Mesenchymal stem cell (in vitro differentiated cells and primary cell): ENCODE measurements at regions not wholly inside any gene's neighbourhood (a gene's known extent, or its start where the extent isn't known, plus 50 kb on each side); places are given as distances from the start of the nearest gene placed in this dataset.

ENCODE experiments used
- DNase-seq: peaks from one replicate; pipeline ENCODE4 v3.0.0-alpha.2; 2013
- H2AFZ ChIP-seq: one replicate; pipeline ENCODE4 v1.6.1; 2013; ENCODE audit warnings: low read depth, mild to moderate bottlenecking, control low read depth, inconsistent platforms, low read length, moderate library complexity
- H2AK5ac ChIP-seq: 2 replicates; pipeline ENCODE4 v1.6.1; 2013; ENCODE audit warnings: low read length, moderate library complexity, mild to moderate bottlenecking, inconsistent platforms; ENCODE audit not compliant: severe bottlenecking
- H2BK120ac ChIP-seq: one replicate; pipeline ENCODE4 v1.6.1; 2013; ENCODE audit warnings: low read depth, mild to moderate bottlenecking, inconsistent platforms, low read length, moderate library complexity
- H2BK12ac ChIP-seq, 2 experiments: one replicate each; pipeline ENCODE4 v1.6.1; 2013; ENCODE audit warnings: inconsistent platforms in 2 of 2, low read length in 2 of 2, mild to moderate bottlenecking in 2 of 2, moderate library complexity in 2 of 2, control low read depth in 1 of 2
- H2BK15ac ChIP-seq: one replicate; pipeline ENCODE4 v1.6.1; 2013; ENCODE audit warnings: mild to moderate bottlenecking, low read depth, inconsistent platforms; ENCODE audit not compliant: poor library complexity, severe bottlenecking
- H2BK5ac ChIP-seq: 2 replicates; pipeline ENCODE4 v1.6.1; 2013; ENCODE audit warnings: low read depth, mild to moderate bottlenecking, low read length, control low read depth, inconsistent platforms; ENCODE audit not compliant: poor library complexity, severe bottlenecking
- H3K14ac ChIP-seq, 2 experiments: one replicate each; pipeline ENCODE4 v1.6.1; 2013; ENCODE audit warnings: inconsistent platforms in 2 of 2, low read length in 2 of 2, control low read depth in 1 of 2, mild to moderate bottlenecking in 1 of 2, moderate library complexity in 1 of 2
- H3K18ac ChIP-seq, 2 experiments: one replicate each; pipeline ENCODE4 v1.6.1; 2013; ENCODE audit warnings: inconsistent platforms in 2 of 2, low read length in 2 of 2, control low read depth in 1 of 2, low read depth in 1 of 2, mild to moderate bottlenecking in 1 of 2
- H3K23ac ChIP-seq, 2 experiments: one replicate each; pipeline ENCODE4 v1.6.1; 2013; ENCODE audit warnings: inconsistent platforms in 2 of 2, low read length in 2 of 2, mild to moderate bottlenecking in 2 of 2, moderate library complexity in 2 of 2, control low read depth in 1 of 2
- H3K27ac ChIP-seq: 2 replicates; pipeline ENCODE4 v1.5.1; 2013; ENCODE audit warnings: mild to moderate bottlenecking, moderate library complexity, low read length, control low read depth, inconsistent platforms; ENCODE audit not compliant: poor library complexity, severe bottlenecking
- H3K27me3 ChIP-seq, 2 experiments: 2 replicates each; pipeline versions ENCODE4 v1.6.1 to v1.7.0; 2013; ENCODE audit warnings: low read length in 2 of 2, mild to moderate bottlenecking in 2 of 2, moderate library complexity in 2 of 2, control low read depth in 1 of 2, inconsistent platforms in 1 of 2; ENCODE audit not compliant: control insufficient read depth in 1 of 2, insufficient read depth in 1 of 2
- H3K36me3 ChIP-seq, 2 experiments: 2 replicates each; pipeline versions ENCODE4 v1.6.1 to v1.7.0; 2013; ENCODE audit warnings: low read length in 2 of 2, control low read depth in 1 of 2, inconsistent platforms in 1 of 2, low read depth in 1 of 2, mild to moderate bottlenecking in 1 of 2; ENCODE audit not compliant: insufficient read depth in 2 of 2, control insufficient read depth in 1 of 2
- H3K4ac ChIP-seq, 2 experiments: one replicate each; pipeline ENCODE4 v1.6.1; 2013; ENCODE audit warnings: inconsistent platforms in 2 of 2, low read length in 2 of 2, mild to moderate bottlenecking in 2 of 2, moderate library complexity in 2 of 2, control low read depth in 1 of 2, low read depth in 1 of 2
- H3K4me1 ChIP-seq: 2 replicates; pipeline ENCODE4 v1.6.1; 2013; ENCODE audit warnings: low read depth, low read length, control low read depth; ENCODE audit not compliant: control insufficient read depth, insufficient read depth
- H3K4me2 ChIP-seq: 2 replicates; pipeline ENCODE4 v1.6.1; 2013; ENCODE audit warnings: low read length, mild to moderate bottlenecking, inconsistent platforms; ENCODE audit not compliant: poor library complexity, severe bottlenecking
- H3K4me3 ChIP-seq, 2 experiments: 2 replicates each; pipeline versions ENCODE4 v1.5.1 to v1.7.0; 2013; ENCODE audit warnings: low read length in 2 of 2, mild to moderate bottlenecking in 2 of 2, control low read depth in 1 of 2, low read depth in 1 of 2; ENCODE audit not compliant: insufficient read depth in 1 of 2
- H3K79me1 ChIP-seq: replicated peaks from 2 replicates; pipeline ENCODE4 v1.6.1; 2013; ENCODE audit warnings: mild to moderate bottlenecking, control low read depth, low read length, inconsistent platforms; ENCODE audit not compliant: poor library complexity, severe bottlenecking
- H3K9ac ChIP-seq: 2 replicates; pipeline ENCODE4 v1.7.0; 2013; ENCODE audit warnings: mild to moderate bottlenecking, low read length, moderate library complexity
- H3K9me3 ChIP-seq: 2 replicates; pipeline ENCODE4 v1.7.0; 2013; ENCODE audit warnings: mild to moderate bottlenecking, low read length; ENCODE audit not compliant: control insufficient read depth
- H4K8ac ChIP-seq: one replicate; pipeline ENCODE4 v1.6.1; 2013; ENCODE audit warnings: inconsistent platforms, mild to moderate bottlenecking, low read length, moderate library complexity
- H4K91ac ChIP-seq: one replicate; pipeline ENCODE4 v1.6.1; 2013; ENCODE audit warnings: mild to moderate bottlenecking, low read length, inconsistent platforms
- WGBS: methylation state at CpG from one replicate; pipeline ENCODE4 v1.1.7; 2013; ENCODE audit warnings: mixed read lengths; 5-methylcytosine and 5-hydroxymethylcytosine counted together

- 65% methylated on average over 4 of the region's 4 CpGs for WGBS
- Histone ChIP-seq H2AFZ (no peak overlapping the region), H4K91ac (no peak overlapping the region), H3K4ac (no peak overlapping the region), H3K79me1 (no peaks in the 10 kb centered on the region), H3K36me3 (no peaks in the 10 kb centered on the region), H3K9me3 (peaks cover 8% of the 10 kb centered on the region), H3K4me3 (no peak overlapping the region), H3K4me2 (no peak overlapping the region), H3K4me1 (no peaks in the 10 kb centered on the region), H3K23ac (no peak overlapping the region), H4K8ac (no peak overlapping the region), H2BK120ac (no peak overlapping the region), H2BK5ac (no peak overlapping the region), H3K27me3 (peaks cover 2 to 15% of the 10 kb centered on the region in 2 experiments), H2AK5ac (no peak overlapping the region), H3K18ac (no peak overlapping the region), H2BK15ac (no peak overlapping the region), H3K14ac (peak overlapping the region in 1 of 2 experiments; percentile 38), H2BK12ac (peak overlapping the region in 1 of 2 experiments; percentile 18), H3K9ac (no peak overlapping the region), H3K27ac (no peak overlapping the region)
- DNase-seq, result no peak
Observed at GRCh38 chr10:78535716-78536218, 502.1 kb downstream of the RPS24 start.

- no peak for DNase-seq
- Histone ChIP-seq H4K8ac (no peak overlapping the region), H4K91ac (no peak overlapping the region), H3K18ac (no peak overlapping the region), H3K36me3 (no peaks in the 10 kb centered on the region), H3K9me3 (no peaks in the 10 kb centered on the region), H3K79me1 (no peaks in the 10 kb centered on the region), H3K4me2 (no peak overlapping the region), H3K27me3 (peaks cover 0 to 8% of the 10 kb centered on the region in 2 experiments), H3K23ac (no peak overlapping the region), H3K9ac (no peak overlapping the region), H2BK12ac (no peak overlapping the region), H2AFZ (no peak overlapping the region), H3K14ac (no peak overlapping the region), H3K27ac (no peak overlapping the region), H3K4me3 (no peak overlapping the region), H3K4me1 (peaks cover 2% of the 10 kb centered on the region), H2BK5ac (no peak overlapping the region), H3K4ac (no peak overlapping the region), H2AK5ac (no peak overlapping the region), H2BK120ac (no peak overlapping the region), H2BK15ac (no peak overlapping the region)
- 84% methylated on average over 5 of the region's 5 CpGs for WGBS
Observed at GRCh38 chr10:78537018-78537417, 503.4 kb downstream of the RPS24 start.

GRCh38 chr10:78539247-78539766 lies 505.6 kb downstream of the RPS24 start:
- Histone ChIP-seq H4K8ac (no peak overlapping the region), H4K91ac (no peak overlapping the region), H2BK120ac (no peak overlapping the region), H2BK15ac (no peak overlapping the region), H3K27ac (no peak overlapping the region), H2BK5ac (no peak overlapping the region), H3K4me3 (no peak overlapping the region), H3K23ac (peak overlapping the region in 1 of 2 experiments; percentile 84), H2AFZ (no peak overlapping the region), H3K4me2 (no peak overlapping the region), H3K4ac (no peak overlapping the region), H3K9ac (no peak overlapping the region), H3K4me1 (peaks cover 2% of the 10 kb centered on the region), H3K79me1 (no peaks in the 10 kb centered on the region), H2AK5ac (no peak overlapping the region), H2BK12ac (no peak overlapping the region), H3K18ac (no peak overlapping the region), H3K36me3 (no peaks in the 10 kb centered on the region), H3K14ac (no peak overlapping the region), H3K27me3 (peaks cover 0 to 12% of the 10 kb centered on the region in 2 experiments), H3K9me3 (no peaks in the 10 kb centered on the region)
- 85% methylated on average over 6 of the region's 7 CpGs for WGBS
- no peak for DNase-seq

- Histone ChIP-seq H4K8ac (no peak overlapping the region), H3K14ac (no peak overlapping the region), H3K9ac (no peak overlapping the region), H3K36me3 (no peaks in the 10 kb centered on the region), H2BK5ac (no peak overlapping the region), H3K27ac (no peak overlapping the region), H3K4ac (no peak overlapping the region), H3K4me3 (no peak overlapping the region), H2AFZ (no peak overlapping the region), H3K18ac (peak overlapping the region in 1 of 2 experiments; percentile 10), H2AK5ac (no peak overlapping the region), H2BK12ac (no peak overlapping the region), H3K4me1 (peaks cover 2% of the 10 kb centered on the region), H3K23ac (no peak overlapping the region), H3K79me1 (no peaks in the 10 kb centered on the region), H3K9me3 (no peaks in the 10 kb centered on the region), H3K4me2 (no peak overlapping the region), H4K91ac (no peak overlapping the region), H2BK120ac (no peak overlapping the region), H2BK15ac (no peak overlapping the region), H3K27me3 (peaks cover 0 to 12% of the 10 kb centered on the region in 2 experiments)
- 51% methylated on average over 2 of the region's 2 CpGs for WGBS
- DNase-seq, result no peak
Observed at GRCh38 chr10:78540355-78541076, 506.9 kb downstream of the RPS24 start.
